IPS DF 6.9 (cell line): ENCODE measurements at regions not wholly inside any gene's neighbourhood (a gene's known extent, or its start where the extent isn't known, plus 50 kb on each side); places are given as distances from the start of the nearest gene placed in this dataset.
"Not testable (repeated sequence)": the region's sequence is repeated elsewhere in the genome, so short reads cannot be mapped to it uniquely, and the experiment has no call there.

Experiments used
- DNase-seq: peaks from one replicate; pipeline ENCODE4 v3.0.0-alpha.2; 2013; ENCODE audit warnings: low read depth, low spot score
- H3K27ac ChIP-seq: one replicate; pipeline ENCODE4 v1.5.1; 2013; ENCODE audit warnings: low read length, control low read depth
- H3K27me3 ChIP-seq: 2 replicates; pipeline ENCODE4 v1.6.1; 2013; ENCODE audit warnings: mild to moderate bottlenecking, low read length; ENCODE audit not compliant: control insufficient read depth, insufficient read depth
- H3K36me3 ChIP-seq: 2 replicates; pipeline ENCODE4 v1.6.1; 2013; ENCODE audit warnings: low read length; ENCODE audit not compliant: control insufficient read depth, insufficient read depth
- H3K4me1 ChIP-seq: 2 replicates; pipeline ENCODE4 v1.6.1; 2013; ENCODE audit warnings: low read length; ENCODE audit not compliant: control insufficient read depth, insufficient read depth
- H3K4me3 ChIP-seq: 2 replicates; pipeline ENCODE4 v1.5.1; 2013; ENCODE audit warnings: mild to moderate bottlenecking, low read length
- H3K9me3 ChIP-seq: 2 replicates; pipeline ENCODE4 v1.6.1; 2013; ENCODE audit warnings: low read length, inconsistent platforms; ENCODE audit not compliant: control insufficient read depth, insufficient read depth
- WGBS: extraction: QIAGEN DNeasy Blood & Tissue Kit; methylation state at CpG from one replicate; pipeline ENCODE4 v1.1.7; 2013; ENCODE audit warnings: mixed read lengths, missing lambda C conversion rate; ENCODE audit not compliant: insufficient read length, insufficient coverage; 5-methylcytosine and 5-hydroxymethylcytosine counted together

DNA sequence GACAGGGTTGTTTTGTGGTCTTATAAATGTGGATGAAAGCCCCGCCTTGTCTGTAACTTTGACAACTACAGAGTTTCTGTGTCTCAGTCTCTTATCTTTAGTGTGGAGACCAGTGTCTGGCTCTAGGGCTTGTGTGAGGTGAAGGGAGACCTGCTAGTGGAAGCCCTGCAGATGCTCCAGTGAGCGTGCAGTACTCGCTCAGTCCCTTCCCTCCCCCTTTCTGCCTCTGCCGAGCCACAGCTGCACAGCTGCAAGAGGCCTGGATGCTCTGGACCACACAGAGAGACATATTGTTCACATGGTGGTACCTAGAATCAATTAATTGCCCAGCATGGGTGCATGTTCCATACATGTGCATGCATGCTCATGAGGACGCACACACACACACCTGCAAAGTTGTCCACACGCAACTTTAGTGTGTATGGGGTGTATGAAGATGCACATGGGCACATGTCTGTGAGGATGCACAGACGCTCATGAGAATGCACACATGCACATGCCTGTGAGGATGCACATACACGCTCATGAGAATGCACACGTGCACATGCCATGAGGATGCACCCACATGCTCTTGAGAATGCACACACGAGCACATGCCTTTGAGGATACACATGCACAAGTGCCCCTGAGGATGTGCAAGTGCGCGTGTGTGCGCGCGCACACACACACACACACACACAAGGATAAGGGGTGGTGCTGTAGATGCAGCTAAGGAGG, 282.1 kb upstream of the HS6ST1 start:
- H3K27ac ChIP-seq = no peak overlapping the region
- WGBS = no CpG with 5 or more reads among the region's 15 CpGs
- no peaks in the 10 kb centered on the region for H3K4me1 ChIP-seq
- H3K27me3 ChIP-seq = no peaks in the 10 kb centered on the region
- no peak overlapping the region for H3K4me3 ChIP-seq
- H3K9me3 ChIP-seq = no peaks in the 10 kb centered on the region
- H3K36me3 ChIP-seq = no peaks in the 10 kb centered on the region
- DNase-seq = no peak

GRCh38 chr2:128601298-128602037, 282.8 kb upstream of the HS6ST1 start:
- no peak overlapping the region for H3K27ac ChIP-seq
- WGBS = no CpG with 5 or more reads among the region's 16 CpGs
- H3K27me3 ChIP-seq = no peaks in the 10 kb centered on the region
- H3K9me3 ChIP-seq = no peaks in the 10 kb centered on the region
- no peak for DNase-seq
- no peaks in the 10 kb centered on the region for H3K36me3 ChIP-seq
- H3K4me1 ChIP-seq = no peaks in the 10 kb centered on the region
- H3K4me3 ChIP-seq = no peak overlapping the region

- H3K27ac ChIP-seq = no peak overlapping the region
- H3K4me3 ChIP-seq = no peak overlapping the region
- H3K9me3 ChIP-seq = no peaks in the 10 kb centered on the region
- H3K27me3 ChIP-seq = no peaks in the 10 kb centered on the region
- no peak for DNase-seq
- WGBS = no CpG with 5 or more reads among the region's 11 CpGs
- H3K4me1 ChIP-seq = no peaks in the 10 kb centered on the region
- no peaks in the 10 kb centered on the region for H3K36me3 ChIP-seq
Observed at GRCh38 chr2:128602038-128602698, 283.5 kb upstream of the HS6ST1 start.

DNA sequence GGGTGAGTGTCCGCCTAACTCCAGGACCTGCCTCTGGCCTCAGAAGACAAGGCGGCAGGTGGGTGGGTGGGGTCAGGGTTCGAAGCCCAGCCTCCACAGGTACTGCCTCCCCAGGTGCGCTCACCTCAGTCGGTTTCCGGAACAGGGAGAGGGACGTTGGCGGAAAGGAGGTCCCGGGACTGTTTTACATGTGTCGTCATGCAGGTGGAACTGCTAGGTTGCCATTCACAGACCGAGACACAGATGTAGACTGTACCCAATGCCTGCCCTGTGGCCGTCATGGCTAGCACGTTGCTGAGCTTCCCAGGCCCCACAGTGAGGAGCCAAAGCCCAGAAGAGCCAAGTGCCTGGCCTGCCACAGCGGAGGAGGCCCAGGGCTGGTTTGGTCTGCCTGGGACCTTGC, 284.0 kb upstream of the HS6ST1 start:
- DNase-seq = no peak
- no CpG with 5 or more reads among the region's 14 CpGs for WGBS
- no peaks in the 10 kb centered on the region for H3K36me3 ChIP-seq
- no peaks in the 10 kb centered on the region for H3K4me1 ChIP-seq
- no peak overlapping the region for H3K27ac ChIP-seq
- H3K9me3 ChIP-seq = no peaks in the 10 kb centered on the region
- H3K4me3 ChIP-seq = no peak overlapping the region
- no peaks in the 10 kb centered on the region for H3K27me3 ChIP-seq

- DNase-seq = no peak
- peaks cover 2% of the 10 kb centered on the region; the same call in 1 of the 2 replicates for H3K4me1 ChIP-seq
Observed at GRCh38 chr2:128603411-128603924, 284.8 kb upstream of the HS6ST1 start.

DNA sequence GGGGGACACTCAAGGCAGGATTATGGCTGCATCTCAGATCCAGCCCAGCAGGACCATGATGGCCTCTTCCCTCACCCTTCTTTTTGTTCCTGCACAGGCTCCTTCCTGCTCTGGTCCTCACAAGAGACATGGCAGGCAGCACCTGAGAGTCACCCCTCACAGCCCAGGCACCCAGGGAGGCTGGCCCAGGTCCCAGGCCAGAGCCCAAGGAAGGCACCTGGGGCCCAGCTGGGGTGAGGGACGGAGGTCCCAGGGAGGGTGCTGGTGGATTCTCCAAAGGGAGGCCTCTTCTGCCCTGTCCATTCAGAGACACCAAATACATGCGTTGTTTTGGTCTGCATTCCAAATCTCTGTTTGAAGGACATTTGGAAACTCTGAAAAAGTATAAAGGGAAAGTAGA, 285.4 kb upstream of the HS6ST1 start:
- Histone ChIP-seq H3K36me3 (no peaks in the 10 kb centered on the region), H3K9me3 (no peaks in the 10 kb centered on the region), H3K27ac (no peak overlapping the region), H3K4me1 (peaks cover 2% of the 10 kb centered on the region; the same call in 1 of the 2 replicates), H3K27me3 (no peaks in the 10 kb centered on the region), H3K4me3 (no peak overlapping the region)
- DNase-seq = no peak
- WGBS = no CpG with 5 or more reads among the region's 2 CpGs

More at GRCh38 chr2:128603411-128603924, 284.8 kb upstream of the HS6ST1 start:
- Histone ChIP-seq H3K9me3 (no peaks in the 10 kb centered on the region), H3K36me3 (no peaks in the 10 kb centered on the region), H3K27me3 (no peaks in the 10 kb centered on the region), H3K27ac (no peak overlapping the region), H3K4me3 (no peak overlapping the region)
- no CpG with 5 or more reads among the region's 14 CpGs for WGBS

GRCh38 chr2:128604581-128604980, 285.9 kb upstream of the HS6ST1 start:
- no CpG with 5 or more reads among the region's 12 CpGs for WGBS
- not testable (repeated sequence) for H3K27ac ChIP-seq, H3K9me3 ChIP-seq, H3K4me1 ChIP-seq, DNase-seq, H3K27me3 ChIP-seq, H3K4me3 ChIP-seq, H3K36me3 ChIP-seq

- no peak overlapping the region for H3K27ac ChIP-seq
- no peak for DNase-seq
- no peaks in the 10 kb centered on the region for H3K36me3 ChIP-seq
- no peaks in the 10 kb centered on the region for H3K27me3 ChIP-seq
- H3K4me1 ChIP-seq = peaks cover 2% of the 10 kb centered on the region; the same call in 1 of the 2 replicates
- no peaks in the 10 kb centered on the region for H3K9me3 ChIP-seq
- H3K4me3 ChIP-seq = no peak overlapping the region
- WGBS = no CpG with 5 or more reads among the region's 7 CpGs
Observed at GRCh38 chr2:128605421-128605820, 286.8 kb upstream of the HS6ST1 start.

GRCh38 chr2:128605931-128606330, 287.3 kb upstream of the HS6ST1 start:
- H3K27me3 ChIP-seq = no peaks in the 10 kb centered on the region
- no CpG with 5 or more reads among the region's 13 CpGs for WGBS
- no peak overlapping the region for H3K4me3 ChIP-seq
- peaks cover 2% of the 10 kb centered on the region; the same call in 1 of the 2 replicates for H3K4me1 ChIP-seq
- H3K9me3 ChIP-seq = no peaks in the 10 kb centered on the region
- DNase-seq = no peak
- H3K36me3 ChIP-seq = no peaks in the 10 kb centered on the region
- no peak overlapping the region for H3K27ac ChIP-seq

GRCh38 chr2:128606837-128607236, 288.2 kb upstream of the HS6ST1 start:
- no peaks in the 10 kb centered on the region for H3K9me3 ChIP-seq
- WGBS = no CpG with 5 or more reads among the region's 6 CpGs
- H3K27ac ChIP-seq = no peak overlapping the region
- no peaks in the 10 kb centered on the region for H3K36me3 ChIP-seq
- H3K4me1 ChIP-seq = peaks cover 2% of the 10 kb centered on the region; the same call in 1 of the 2 replicates
- H3K4me3 ChIP-seq = no peak overlapping the region
- DNase-seq = no peak
- H3K27me3 ChIP-seq = no peaks in the 10 kb centered on the region
